H9 (cell line): ENCODE measurements at regions not wholly inside any gene's neighbourhood (a gene's known extent, or its start where the extent isn't known, plus 50 kb on each side); places are given as distances from the start of the nearest gene placed in this dataset.

Experiments used
- DNase-seq: peaks from one replicate; pipeline ENCODE4 v3.0.0-alpha.2; 2017
- H2AFZ ChIP-seq: one replicate; pipeline ENCODE4 v1.6.1; 2013; ENCODE audit warnings: mild to moderate bottlenecking, low read length, control low read depth, moderate library complexity
- H2AK5ac ChIP-seq: 2 replicates; pipeline ENCODE4 v1.6.1; 2013; ENCODE audit warnings: low read length, control low read depth, mixed read lengths; ENCODE audit not compliant: insufficient read length
- H2BK120ac ChIP-seq: one replicate; pipeline ENCODE4 v1.6.1; 2013; ENCODE audit warnings: low read depth, mild to moderate bottlenecking, low read length, control low read depth, inconsistent platforms; ENCODE audit not compliant: poor library complexity, severe bottlenecking
- H2BK12ac ChIP-seq: 2 replicates; pipeline ENCODE4 v1.6.1; 2013; ENCODE audit warnings: low read length, control low read depth, mixed read lengths, low read depth; ENCODE audit not compliant: insufficient read length
- H2BK15ac ChIP-seq: 2 replicates; pipeline ENCODE4 v1.6.1; 2013; ENCODE audit warnings: low read depth, low read length, control low read depth
- H2BK20ac ChIP-seq: one replicate; pipeline ENCODE4 v1.6.1; 2013; ENCODE audit warnings: low read depth, mild to moderate bottlenecking, low read length, control low read depth, inconsistent platforms; ENCODE audit not compliant: poor library complexity, severe bottlenecking
- H2BK5ac ChIP-seq: 2 replicates; pipeline ENCODE4 v1.6.1; 2013; ENCODE audit warnings: low read length, control low read depth, mixed read lengths; ENCODE audit not compliant: insufficient read length
- H3K14ac ChIP-seq: 2 replicates; pipeline ENCODE4 v1.6.1; 2013; ENCODE audit warnings: low read length, control low read depth; ENCODE audit not compliant: insufficient read depth
- H3K18ac ChIP-seq: 2 replicates; pipeline ENCODE4 v1.6.1; 2013; ENCODE audit warnings: low read depth, mild to moderate bottlenecking, mixed read lengths, low read length, control low read depth; ENCODE audit not compliant: insufficient read length
- H3K23ac ChIP-seq: 2 replicates; pipeline ENCODE4 v1.6.1; 2013; ENCODE audit warnings: low read length, control low read depth, mixed read lengths, low read depth; ENCODE audit not compliant: insufficient read length
- H3K23me2 ChIP-seq: 2 replicates; pipeline ENCODE4 v1.6.1; 2013; ENCODE audit warnings: low read depth, mild to moderate bottlenecking, mixed read lengths, low read length, control low read depth; ENCODE audit not compliant: insufficient read length, poor library complexity, severe bottlenecking
- H3K27ac ChIP-seq: 2 replicates; pipeline ENCODE4 v1.5.1; 2013; ENCODE audit warnings: low read length, control low read depth, mixed read lengths, low read depth; ENCODE audit not compliant: insufficient read length
- H3K27me3 ChIP-seq: 2 replicates; pipeline ENCODE4 v1.6.1; 2013; ENCODE audit warnings: low read length, control low read depth, inconsistent platforms; ENCODE audit not compliant: insufficient read depth
- H3K4ac ChIP-seq: 2 replicates; pipeline ENCODE4 v1.6.1; 2013; ENCODE audit warnings: low read depth, mild to moderate bottlenecking, control low read depth, inconsistent platforms, low read length, moderate library complexity
- H3K4me1 ChIP-seq: 2 replicates; pipeline ENCODE4 v1.6.1; 2013; ENCODE audit warnings: low read length, control low read depth, inconsistent platforms; ENCODE audit not compliant: insufficient read depth
- H3K4me2 ChIP-seq: 2 replicates; pipeline ENCODE4 v1.6.1; 2013; ENCODE audit warnings: low read length, control low read depth, mixed read lengths; ENCODE audit not compliant: insufficient read length, insufficient read depth
- H3K56ac ChIP-seq: 2 replicates; pipeline ENCODE4 v1.6.1; 2013; ENCODE audit warnings: low read depth, mild to moderate bottlenecking, mixed read lengths, low read length, control low read depth; ENCODE audit not compliant: insufficient read length
- H3K79me1 ChIP-seq: 2 replicates; pipeline ENCODE4 v1.6.1; 2013; ENCODE audit warnings: low read depth, mild to moderate bottlenecking, moderate library complexity, low read length, control low read depth, inconsistent platforms; ENCODE audit not compliant: insufficient read depth, poor library complexity, severe bottlenecking
- H3K79me2 ChIP-seq: 2 replicates; pipeline ENCODE4 v1.6.1; 2013; ENCODE audit warnings: low read length, control low read depth, inconsistent platforms; ENCODE audit not compliant: insufficient read depth
- H3K9ac ChIP-seq: 2 replicates; pipeline ENCODE4 v1.6.1; 2013; ENCODE audit warnings: low read length, control low read depth, mixed read lengths; ENCODE audit not compliant: insufficient read length; ENCODE audit errors: extremely low read depth
- H3K9me3 ChIP-seq: one replicate; pipeline ENCODE4 v1.6.1; 2013; ENCODE audit warnings: low read depth, low read length, inconsistent platforms; ENCODE audit not compliant: control insufficient read depth
- H3T11ph ChIP-seq: one replicate; pipeline ENCODE4 v1.6.1; 2013; ENCODE audit warnings: mild to moderate bottlenecking, low read length, control low read depth, inconsistent platforms
- H4K20me1 ChIP-seq: one replicate; pipeline ENCODE4 v1.6.1; 2013; ENCODE audit not compliant: control insufficient read depth, insufficient read length, insufficient read depth
- H4K5ac ChIP-seq: 2 replicates; pipeline ENCODE4 v1.6.1; 2013; ENCODE audit warnings: low read depth, mild to moderate bottlenecking, mixed read lengths, low read length, control low read depth; ENCODE audit not compliant: insufficient read length
- H4K8ac ChIP-seq: replicated peaks from 2 replicates; pipeline ENCODE4 v1.6.1; 2013; ENCODE audit warnings: low read length, control low read depth, mixed read lengths, low read depth; ENCODE audit not compliant: insufficient read length
- H4K91ac ChIP-seq: 2 replicates; pipeline ENCODE4 v1.6.1; 2013; ENCODE audit warnings: low read depth, mild to moderate bottlenecking, moderate library complexity, mixed read lengths, low read length, control low read depth; ENCODE audit not compliant: insufficient read length
- H3K27ac Mint-ChIP-seq, 3 experiments: 2 replicates in 2 of 3; 3 replicates in 1 of 3; pipeline ENCODE4 v1.8.0; 2020 to 2021; ENCODE audit warnings: mixed read lengths in 3 of 3, mild to moderate bottlenecking in 1 of 3, moderate library complexity in 1 of 3
- H3K27me3 Mint-ChIP-seq: 2 replicates; pipeline ENCODE4 v1.8.0; 2021; ENCODE audit warnings: low read depth, mild to moderate bottlenecking, moderate library complexity, mixed read lengths
- H3K36me3 Mint-ChIP-seq, 3 experiments: 2 replicates in 2 of 3; 3 replicates in 1 of 3; pipeline ENCODE4 v1.8.0; 2020 to 2021; ENCODE audit warnings: low read depth in 3 of 3, mixed read lengths in 3 of 3; ENCODE audit not compliant: insufficient read depth in 1 of 3
- H3K4me1 Mint-ChIP-seq, 2 experiments: 2 replicates each; pipeline ENCODE4 v1.8.0; 2020; ENCODE audit warnings: mixed read lengths in 2 of 2
- H3K4me3 Mint-ChIP-seq, 2 experiments: 2 replicates in 1 of 2; 3 replicates in 1 of 2; pipeline ENCODE4 v1.8.0; 2020 to 2021; ENCODE audit warnings: mild to moderate bottlenecking in 2 of 2, mixed read lengths in 2 of 2, moderate library complexity in 1 of 2
- H3K9me3 Mint-ChIP-seq, 2 experiments: 2 replicates in 1 of 2; 3 replicates in 1 of 2; pipeline ENCODE4 v1.8.0; 2020; ENCODE audit warnings: mild to moderate bottlenecking in 2 of 2, mixed read lengths in 2 of 2, moderate library complexity in 1 of 2
- CTCF ChIP-seq: fragments of 200-600 bp; sonication (generic); conservative IDR thresholded peaks from 3 replicates; pipeline ENCODE4 v1.8.0; 2021; ENCODE audit warnings: antibody characterized with exemption, mild to moderate bottlenecking
- WGBS: extraction: QIAGEN DNeasy Blood & Tissue Kit; methylation state at CpG from one replicate; pipeline ENCODE4 v1.1.7; 2013; ENCODE audit warnings: missing lambda C conversion rate, low lambda C conversion rate, mixed read lengths; ENCODE audit not compliant: insufficient read length; ENCODE audit errors: extremely low coverage; 5-methylcytosine and 5-hydroxymethylcytosine counted together

GRCh38 chr5:74357827-74358226, 282.7 kb downstream of the ENC1 start:
- H3K4me1 Mint-ChIP-seq: peaks cover 2 to 7% of the 10 kb centered on the region in 2 experiments; a peak in 3 of 4 replicates
- Histone ChIP-seq H3K27me3 (no peaks in the 10 kb centered on the region), H2BK20ac (no peak overlapping the region), H2AK5ac (no peak overlapping the region), H2AFZ (no peak overlapping the region), H4K8ac (no peak overlapping the region), H3K9me3 (no peaks in the 10 kb centered on the region), H3K18ac (no peak overlapping the region), H4K5ac (no peak overlapping the region), H3T11ph (no peak overlapping the region), H3K56ac (no peak overlapping the region), H3K27ac (no peak overlapping the region), H3K4ac (no peak overlapping the region), H3K23ac (no peak overlapping the region), H2BK5ac (no peak overlapping the region), H3K79me2 (no peaks in the 10 kb centered on the region), H3K4me2 (no peak overlapping the region), H4K20me1 (no peaks in the 10 kb centered on the region), H2BK12ac (no peak overlapping the region), H4K91ac (no peak overlapping the region), H3K4me1 (no peaks in the 10 kb centered on the region), H3K9ac (no peak overlapping the region), H2BK120ac (no peak overlapping the region), H3K79me1 (no peaks in the 10 kb centered on the region), H3K14ac (no peak overlapping the region), H3K23me2 (no peaks in the 10 kb centered on the region), H2BK15ac (no peak overlapping the region)
- H3K36me3 Mint-ChIP-seq: no peaks in the 10 kb centered on the region
- H3K9me3 Mint-ChIP-seq: peaks cover 3 to 4% of the 10 kb centered on the region in 2 experiments; a peak in 1 of 5 replicates
- no peak for TF ChIP-seq CTCF
- WGBS: no CpG with 5 or more reads among the region's 5 CpGs
- DNase-seq: no peak
- H3K4me3 Mint-ChIP-seq: no peak overlapping the region
- H3K27me3 Mint-ChIP-seq: 0 out of 2 replicates have a peak, but pooled peaks cover 1% of the 10 kb centered on the region
- no peak overlapping the region for H3K27ac Mint-ChIP-seq
